ENCODE measurements at regions not wholly inside any gene's neighbourhood (a gene's known extent, or its start where the extent isn't known, plus 50 kb on each side); places are given as distances from the start of the nearest gene placed in this dataset.

DNA sequence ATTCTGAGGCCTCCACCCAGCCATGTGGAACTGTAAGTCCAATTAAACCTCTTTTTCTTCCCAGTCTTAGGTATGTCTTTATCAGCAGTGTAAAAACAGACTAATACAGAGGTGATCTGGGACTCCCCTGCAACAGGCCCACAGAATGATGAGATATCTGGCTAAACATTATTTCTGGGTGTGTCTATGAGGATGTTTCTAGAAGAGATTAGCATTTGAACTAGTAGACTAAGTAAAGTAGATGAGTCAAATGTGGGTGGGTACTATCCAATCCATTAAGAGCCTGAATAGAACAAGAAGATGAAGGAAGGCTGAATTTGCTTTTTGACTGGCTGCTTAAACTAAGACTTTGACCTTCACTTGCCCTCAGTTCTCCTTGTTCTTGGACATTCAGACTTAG, 396.5 kb upstream of the LRRC7 start:
- H3K27ac ChIP-seq, result no peak overlapping the region
- H3K4me3 ChIP-seq, result no peak overlapping the region
- TF ChIP-seq, protein P1, sequence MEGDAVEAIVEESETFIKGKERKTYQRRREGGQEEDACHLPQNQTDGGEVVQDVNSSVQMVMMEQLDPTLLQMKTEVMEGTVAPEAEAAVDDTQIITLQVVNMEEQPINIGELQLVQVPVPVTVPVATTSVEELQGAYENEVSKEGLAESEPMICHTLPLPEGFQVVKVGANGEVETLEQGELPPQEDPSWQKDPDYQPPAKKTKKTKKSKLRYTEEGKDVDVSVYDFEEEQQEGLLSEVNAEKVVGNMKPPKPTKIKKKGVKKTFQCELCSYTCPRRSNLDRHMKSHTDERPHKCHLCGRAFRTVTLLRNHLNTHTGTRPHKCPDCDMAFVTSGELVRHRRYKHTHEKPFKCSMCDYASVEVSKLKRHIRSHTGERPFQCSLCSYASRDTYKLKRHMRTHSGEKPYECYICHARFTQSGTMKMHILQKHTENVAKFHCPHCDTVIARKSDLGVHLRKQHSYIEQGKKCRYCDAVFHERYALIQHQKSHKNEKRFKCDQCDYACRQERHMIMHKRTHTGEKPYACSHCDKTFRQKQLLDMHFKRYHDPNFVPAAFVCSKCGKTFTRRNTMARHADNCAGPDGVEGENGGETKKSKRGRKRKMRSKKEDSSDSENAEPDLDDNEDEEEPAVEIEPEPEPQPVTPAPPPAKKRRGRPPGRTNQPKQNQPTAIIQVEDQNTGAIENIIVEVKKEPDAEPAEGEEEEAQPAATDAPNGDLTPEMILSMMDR (IDR thresholded peaks at IDR 0.05), result no peak
- no peak for DNase-seq (ENCODE audit: low spot score)

DNA sequence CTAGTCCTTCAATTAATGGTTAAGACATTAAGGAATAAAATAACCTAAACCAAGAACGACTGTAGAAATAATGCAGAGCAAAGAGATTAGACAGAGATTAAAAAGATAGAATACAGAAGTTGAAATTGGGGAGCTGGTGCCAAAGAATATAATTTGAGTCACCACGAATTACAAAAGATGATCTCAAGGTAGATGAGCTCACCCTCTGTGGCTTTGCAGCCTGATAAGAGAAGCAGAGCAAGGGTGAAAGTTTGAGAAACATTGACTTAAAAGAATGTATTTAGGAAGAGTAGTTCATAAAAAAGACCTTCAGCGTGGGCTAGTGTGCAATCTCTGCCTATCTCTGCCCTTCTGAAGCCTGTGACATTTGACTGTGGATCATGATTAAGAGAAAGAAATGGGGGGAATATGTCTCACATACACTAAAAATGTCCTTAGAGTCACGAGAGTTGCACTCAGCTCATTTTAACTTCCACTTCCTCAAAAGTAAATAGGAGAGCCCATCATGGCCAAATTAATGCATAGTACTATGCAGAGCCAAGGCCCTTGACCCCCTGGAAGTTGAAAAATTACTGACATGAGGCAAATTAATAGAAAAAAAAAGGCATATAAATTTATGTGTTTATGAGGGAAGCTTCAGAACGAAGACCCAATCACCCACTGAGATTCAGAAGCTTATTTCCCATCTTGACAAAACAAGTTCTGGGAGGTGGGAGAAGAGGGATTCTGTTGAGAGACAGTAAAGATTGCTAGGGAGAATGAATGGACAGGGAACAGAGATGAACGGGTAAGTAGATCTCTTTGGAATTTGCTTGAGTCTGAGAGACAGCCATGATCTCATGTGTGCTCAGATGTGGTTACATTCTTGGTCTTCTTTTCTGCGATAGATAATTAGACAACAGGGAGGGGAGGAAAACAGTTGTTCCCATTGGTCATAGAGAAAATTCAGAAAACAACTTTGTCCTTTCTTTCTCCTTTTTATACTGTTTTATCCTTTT, 395.4 kb upstream of the LRRC7 start:
- H3K4me3 ChIP-seq, result no peak overlapping the region

DNA sequence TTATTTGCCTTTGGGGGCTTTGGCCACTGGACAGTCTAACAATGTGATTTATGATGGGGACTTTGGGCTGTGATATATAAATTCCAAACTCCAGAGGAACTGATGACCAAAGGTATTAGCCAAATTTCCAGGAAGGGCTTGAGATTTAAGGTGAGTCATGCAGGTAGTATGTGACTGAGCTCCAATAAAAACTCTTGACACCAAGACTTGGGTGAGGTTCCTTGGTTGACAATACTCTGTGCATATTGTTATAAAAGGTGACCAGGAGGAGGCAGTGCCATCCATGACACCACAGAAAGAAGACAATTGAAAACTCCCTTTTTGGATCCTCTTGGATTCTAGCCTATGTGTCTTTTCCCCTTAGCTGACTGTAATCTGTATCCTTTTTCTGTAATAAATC, 392.7 kb upstream of the LRRC7 start:
- no peak overlapping the region for H3K27ac ChIP-seq
- TF ChIP-seq, protein P1 (IDR thresholded peaks at IDR 0.05), result no peak
- DNase-seq (ENCODE audit: low spot score), result no peak
- H3K4me3 ChIP-seq, result no peak overlapping the region

More for the DNA sequence above, 395.4 kb upstream of the LRRC7 start:
- DNase-seq (ENCODE audit: low spot score), result no peak
- TF ChIP-seq, protein P1 (IDR thresholded peaks at IDR 0.05), result no peak
- no peak overlapping the region for H3K27ac ChIP-seq

DNA sequence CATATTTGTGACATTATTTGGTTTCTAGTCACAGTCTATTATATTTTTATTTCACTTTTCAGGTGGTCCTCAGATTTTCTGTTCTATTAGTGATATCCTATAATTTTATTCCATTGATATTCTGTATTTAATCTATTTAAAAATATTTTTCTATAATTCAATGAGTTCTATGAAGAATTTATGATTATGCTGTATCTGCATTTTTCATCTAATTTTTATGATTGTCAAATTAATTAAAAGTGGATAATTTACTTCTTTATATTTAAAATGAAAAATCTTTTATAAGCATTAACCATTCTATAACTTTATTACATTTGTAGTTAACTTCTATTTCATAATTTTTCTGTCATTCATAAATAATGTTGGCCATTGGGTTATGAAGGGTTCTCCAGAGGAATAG, 387.4 kb upstream of the LRRC7 start:
- no peak overlapping the region for H3K27ac ChIP-seq
- no peak for DNase-seq (ENCODE audit: low spot score)
- H3K4me3 ChIP-seq, result no peak overlapping the region
- TF ChIP-seq, protein P1 (IDR thresholded peaks at IDR 0.05), result no peak

DNA sequence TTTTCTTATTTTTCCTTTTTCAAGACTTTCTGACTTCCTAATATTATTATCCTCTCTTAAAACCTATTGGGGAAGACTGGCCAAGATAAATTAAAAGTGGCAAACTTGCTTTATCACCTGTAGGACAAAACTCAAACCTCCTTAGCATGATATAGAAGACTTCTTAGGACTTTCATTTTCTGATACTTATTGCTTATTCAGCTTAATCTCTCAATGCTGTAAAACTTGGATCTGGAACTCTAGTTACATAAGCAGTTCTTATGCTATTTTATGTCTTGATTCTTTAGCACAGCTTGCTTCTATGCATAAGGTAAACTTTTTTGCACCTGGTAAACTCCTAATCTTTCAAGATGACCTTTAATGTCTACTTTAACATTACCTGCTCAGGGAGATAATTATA, 382.3 kb upstream of the LRRC7 start:
- TF ChIP-seq, protein P1 (IDR thresholded peaks at IDR 0.05), result no peak
- H3K27ac ChIP-seq, result no peak overlapping the region
- no peak overlapping the region for H3K4me3 ChIP-seq
- no peak for DNase-seq (ENCODE audit: low spot score)

DNA sequence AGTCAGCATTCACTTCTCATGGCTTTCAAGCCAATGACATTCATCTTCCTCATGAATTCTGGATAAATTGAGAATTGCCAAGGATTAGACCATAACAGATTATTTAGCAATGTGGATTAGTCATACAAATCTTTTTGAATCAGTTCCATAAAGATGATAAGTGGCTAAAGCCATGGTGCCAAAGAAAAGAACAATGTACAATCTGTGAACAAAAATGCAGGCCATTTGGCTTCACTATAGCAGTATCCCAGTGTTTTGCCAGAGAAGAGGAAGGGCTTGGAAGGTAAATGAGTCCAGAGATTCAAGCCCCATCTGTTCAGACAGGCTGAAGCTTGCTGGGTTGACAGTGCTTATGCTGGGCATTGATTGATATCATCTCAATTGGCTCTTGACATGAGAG, 376.4 kb upstream of the LRRC7 start:
- TF ChIP-seq, protein P1 (IDR thresholded peaks at IDR 0.05), result no peak
- Histone ChIP-seq H3K4me3 (no peak overlapping the region), H3K27ac (no peak overlapping the region)
- DNase-seq (ENCODE audit: low spot score), result no peak

DNA sequence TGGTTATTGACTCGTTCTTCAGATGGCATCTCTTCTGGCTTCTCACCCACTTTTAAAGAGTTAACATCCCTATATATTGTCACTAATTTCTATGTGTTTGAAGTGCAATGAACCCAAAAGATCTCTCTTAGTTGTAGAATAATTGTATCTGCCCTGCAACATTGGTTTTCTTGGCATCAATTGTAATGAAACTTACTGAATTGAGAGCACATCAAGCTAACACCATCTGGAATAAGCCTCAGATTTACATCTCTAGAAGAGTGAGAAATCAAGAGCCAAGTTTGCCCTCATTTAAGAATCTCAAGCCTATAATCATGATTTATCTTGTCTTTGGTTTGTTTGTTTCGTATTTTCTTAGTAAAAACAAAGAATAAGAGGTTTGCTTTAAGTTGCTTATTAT, 372.6 kb upstream of the LRRC7 start:
- TF ChIP-seq, protein P1 (IDR thresholded peaks at IDR 0.05), result no peak

More for the DNA sequence above, 372.6 kb upstream of the LRRC7 start:
- no peak overlapping the region for H3K27ac ChIP-seq
- no peak overlapping the region for H3K4me3 ChIP-seq
- no peak for DNase-seq (ENCODE audit: low spot score)
